Vagina (tissue), 2 donors: ENCODE measurements at regions not wholly inside any gene's neighbourhood (a gene's known extent, or its start where the extent isn't known, plus 50 kb on each side); places are given as distances from the start of the nearest gene placed in this dataset.

Experiments used
- CTCF ChIP-seq, 3 experiments: fragments of 450-650 bp in 2 of 3; fragments of 200-600 bp in 1 of 3; sonication (generic) in 1 of 3; IDR thresholded peaks; one replicate each; pipeline ENCODE4 v1.5.1; 2017 to 2019; ENCODE audit warnings: antibody characterized with exemption in 3 of 3, mild to moderate bottlenecking in 2 of 3, moderate library complexity in 2 of 3
- POLR2AphosphoS5 ChIP-seq, 2 donors: sonication (generic); formaldehyde crosslinking; IDR thresholded peaks; one replicate each; pipeline ENCODE4 v1.9.0; 2017; ENCODE audit warnings: antibody characterized with exemption in 2 of 2, mild to moderate bottlenecking in 2 of 2, low read depth in 1 of 2; ENCODE audit not compliant: insufficient read depth in 1 of 2

GRCh38 chr2:42848726-42849290, 56.4 kb upstream of the HAAO start:
- TF ChIP-seq CTCF (IDR thresholded peaks at IDR 0.05) (no peak), POLR2AphosphoS5 (IDR thresholded peaks at IDR 0.05; ENCODE audit: insufficient read depth in 1 of 2, low read depth in 1 of 2) (no peak)
